GM12892 (cell line): ENCODE measurements at regions not wholly inside any gene's neighbourhood (a gene's known extent, or its start where the extent isn't known, plus 50 kb on each side); places are given as distances from the start of the nearest gene placed in this dataset.
"Not testable (repeated sequence)": the region's sequence is repeated elsewhere in the genome, so short reads cannot be mapped to it uniquely, and the experiment has no call there.

Experiments used
- DNase-seq: peaks from one replicate; pipeline ENCODE4 v3.0.0; 2011; ENCODE audit not compliant: insufficient read length
- FAIRE-seq: peaks from 2 replicates; lab custom pipeline; 2011; peaks lifted over from hg19 to GRCh38; lab: Jason Lieb, UNC
- POLR2A ChIP-seq: IDR thresholded peaks from 2 replicates; pipeline ENCODE4 v1.6.1; 2011; ENCODE audit warnings: low read depth, low read length, control low read depth
- POLR2AphosphoS5 ChIP-seq: IDR thresholded peaks from 2 replicates; pipeline ENCODE4 v1.6.1; 2011; ENCODE audit warnings: low read depth, low read length, control low read depth
- TAF1 ChIP-seq: IDR thresholded peaks from 2 replicates; pipeline ENCODE4 v1.6.1; 2011; ENCODE audit warnings: low read depth, mild to moderate bottlenecking, control low read depth, low read length, borderline replicate concordance

DNA sequence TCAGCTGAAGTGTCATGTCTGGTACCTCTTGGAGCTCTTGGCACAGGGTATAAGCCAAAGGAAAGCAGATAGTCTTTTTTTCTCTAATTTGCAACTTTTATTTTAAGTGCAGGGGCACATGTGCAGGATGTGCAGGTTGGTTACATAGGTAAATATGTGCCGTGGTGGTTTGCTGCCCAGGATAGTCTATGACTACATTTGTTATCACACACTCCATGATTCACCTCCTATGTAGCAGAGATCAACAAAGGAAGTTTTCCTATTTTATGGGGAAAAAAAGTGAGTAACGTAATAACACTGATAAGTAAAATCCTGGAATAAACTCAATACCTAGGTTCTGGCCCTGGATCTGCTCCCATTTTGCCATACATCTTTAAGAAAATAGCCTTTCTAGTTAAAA is 234.6 kb downstream of the CAAP1 start:
- TF ChIP-seq TAF1 (no peak), POLR2AphosphoS5 (no peak), POLR2A (no peak)
- no peak for FAIRE-seq
- DNase-seq, result no peak

DNA sequence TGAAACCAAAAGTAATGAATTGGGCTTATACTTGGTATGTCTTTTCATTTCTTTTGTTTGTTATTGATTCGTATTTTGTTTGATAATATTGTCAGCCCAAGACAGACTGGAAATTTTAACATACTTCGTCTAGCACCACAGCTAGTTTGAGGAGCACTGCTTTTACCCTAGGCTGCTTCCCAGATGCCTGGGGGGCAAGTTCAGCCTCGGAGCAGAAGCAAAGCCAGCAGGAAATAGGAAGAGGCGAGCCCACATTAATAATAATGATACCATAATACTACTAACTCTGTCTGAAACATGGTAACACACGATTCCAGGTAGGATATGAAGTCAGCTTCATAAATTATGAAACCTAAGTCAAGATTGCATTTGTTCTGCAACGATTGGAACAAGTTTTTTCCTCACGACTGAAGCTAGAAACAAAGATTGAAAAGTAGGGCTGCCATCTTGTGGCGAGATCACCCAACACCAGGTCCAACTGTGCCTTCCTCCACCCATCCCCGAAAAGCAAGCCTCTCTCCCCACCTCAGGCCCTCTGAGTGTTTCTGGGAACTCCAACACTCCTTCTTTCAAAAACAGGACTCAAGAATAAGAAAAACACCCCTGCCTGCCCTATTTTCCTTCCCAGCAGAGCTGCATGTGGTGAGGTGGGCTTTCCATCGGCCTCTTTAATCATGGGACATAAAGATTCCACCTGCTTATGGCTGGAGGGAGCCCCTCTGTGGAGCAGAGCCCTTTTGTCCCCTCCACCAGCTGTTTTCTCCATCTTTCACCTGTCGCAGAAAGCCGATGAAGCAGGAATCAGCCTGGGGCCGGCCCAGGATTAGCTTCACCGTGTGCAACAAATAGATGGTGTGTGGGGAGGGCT is 236.4 kb downstream of the CAAP1 start:
- FAIRE-seq (peak; percentile 70), DNase-seq (no peak)
- no peak for TF ChIP-seq POLR2AphosphoS5
- no peak for TF ChIP-seq POLR2A
- no peak for TF ChIP-seq TAF1

DNA sequence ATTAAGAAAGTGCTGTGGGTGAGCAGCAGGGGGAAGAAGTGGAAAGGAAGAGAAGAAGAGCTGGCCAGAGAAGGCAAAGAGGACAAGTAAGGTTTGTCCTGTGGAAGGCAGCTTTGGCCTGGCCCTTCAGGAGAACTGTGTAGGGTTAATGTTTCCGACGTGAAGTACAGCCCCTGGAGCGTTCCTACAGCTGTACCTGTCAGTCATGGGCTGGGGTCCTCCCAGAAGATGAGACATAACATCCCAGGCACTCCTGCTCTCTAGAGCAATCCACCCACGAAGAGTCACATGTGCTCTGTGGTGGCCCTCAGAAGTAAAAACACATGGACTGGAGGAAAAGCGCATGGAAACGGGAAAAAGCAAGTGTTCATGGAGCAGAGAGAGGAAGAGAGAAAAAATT is 237.4 kb downstream of the CAAP1 start:
- TF ChIP-seq POLR2A (no peak), POLR2AphosphoS5 (no peak), TAF1 (no peak)
- FAIRE-seq (no peak), DNase-seq (no peak)

DNA sequence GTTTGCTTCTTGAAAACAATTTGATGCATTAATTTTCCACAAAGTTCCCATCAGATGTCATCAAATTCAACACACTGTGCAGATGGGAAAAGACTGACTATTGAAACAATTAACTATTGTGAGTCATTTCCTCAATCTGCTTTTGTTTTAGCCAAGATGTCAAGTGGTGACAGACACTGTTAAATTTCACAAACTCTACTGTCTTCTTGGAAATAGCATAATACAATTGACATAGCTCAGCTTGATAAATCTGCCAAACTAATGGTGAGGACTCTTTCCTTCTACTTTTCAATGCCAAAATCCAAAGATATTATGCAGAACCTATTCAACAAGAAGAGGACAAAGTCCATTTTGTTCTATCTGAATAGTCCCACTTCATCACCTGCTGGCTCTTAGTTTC is 242.3 kb downstream of the CAAP1 start:
- TF ChIP-seq TAF1 (no peak), POLR2A (no peak), POLR2AphosphoS5 (no peak)
- FAIRE-seq, result no peak
- DNase-seq, result no peak

DNA sequence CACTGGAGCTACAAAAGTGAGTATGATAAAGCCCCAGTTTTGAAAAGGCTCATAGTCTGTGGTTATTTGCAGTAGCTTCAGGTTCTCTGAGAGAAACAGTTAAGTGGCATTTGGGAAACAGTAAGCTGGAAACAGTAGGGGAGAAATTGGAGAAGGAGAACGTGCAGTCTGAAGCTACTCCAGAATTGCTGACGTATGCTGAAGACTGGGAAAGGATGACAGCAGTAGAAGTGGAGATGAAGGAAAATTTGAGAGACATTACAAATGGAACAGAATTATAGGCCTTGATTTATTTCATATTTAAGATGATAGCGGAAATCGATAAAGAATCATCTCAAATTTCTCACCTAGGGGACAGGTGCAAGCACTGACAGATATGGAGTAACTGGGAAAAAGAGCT is 248.8 kb downstream of the CAAP1 start:
- FAIRE-seq (no peak), DNase-seq (no peak)
- no peak for TF ChIP-seq POLR2A
- no peak for TF ChIP-seq POLR2AphosphoS5
- TF ChIP-seq TAF1, result no peak

DNA sequence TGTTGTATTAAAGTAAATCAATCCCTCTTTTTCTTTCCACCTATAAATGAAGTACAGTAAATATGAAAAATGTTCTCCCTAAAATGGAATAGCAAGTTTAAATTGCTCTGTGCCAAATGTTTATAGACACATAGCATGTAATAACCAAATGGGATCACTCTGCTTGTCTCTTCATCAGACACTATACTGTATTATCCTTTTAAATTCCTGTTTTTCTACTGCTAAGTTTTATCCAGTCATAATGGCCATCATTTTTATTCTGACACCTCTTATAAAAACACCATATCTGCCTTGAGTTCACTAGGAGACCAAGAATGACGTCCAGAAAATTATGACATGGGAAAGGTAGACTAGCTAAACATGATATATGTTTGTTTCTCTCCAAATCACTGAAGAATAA is 252.8 kb downstream of the CAAP1 start:
- no peak for DNase-seq
- FAIRE-seq, result no peak
- no peak for TF ChIP-seq POLR2A
- no peak for TF ChIP-seq POLR2AphosphoS5
- TF ChIP-seq TAF1, result no peak

DNA sequence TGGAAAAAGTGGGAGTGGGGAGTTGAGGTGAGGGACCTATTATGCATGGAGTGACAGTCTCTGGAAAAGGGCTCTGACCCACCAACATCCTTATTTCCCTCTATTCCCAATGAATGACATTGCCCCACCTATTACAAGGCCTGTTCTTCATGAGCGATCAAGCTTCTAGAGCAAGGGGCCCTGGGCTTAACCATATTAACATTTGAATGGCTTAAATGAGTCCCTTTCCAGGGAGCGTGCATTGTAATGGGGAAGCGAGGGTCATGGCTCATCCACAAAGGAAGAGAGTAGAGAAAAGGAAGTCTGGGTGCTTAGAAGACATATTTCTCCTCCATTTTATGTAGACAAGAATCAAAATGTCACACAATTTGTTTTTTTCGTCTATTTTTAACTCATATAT is 255.5 kb downstream of the CAAP1 start:
- FAIRE-seq (no peak), DNase-seq (no peak)
- TF ChIP-seq POLR2AphosphoS5, result no peak
- no peak for TF ChIP-seq POLR2A
- no peak for TF ChIP-seq TAF1

DNA sequence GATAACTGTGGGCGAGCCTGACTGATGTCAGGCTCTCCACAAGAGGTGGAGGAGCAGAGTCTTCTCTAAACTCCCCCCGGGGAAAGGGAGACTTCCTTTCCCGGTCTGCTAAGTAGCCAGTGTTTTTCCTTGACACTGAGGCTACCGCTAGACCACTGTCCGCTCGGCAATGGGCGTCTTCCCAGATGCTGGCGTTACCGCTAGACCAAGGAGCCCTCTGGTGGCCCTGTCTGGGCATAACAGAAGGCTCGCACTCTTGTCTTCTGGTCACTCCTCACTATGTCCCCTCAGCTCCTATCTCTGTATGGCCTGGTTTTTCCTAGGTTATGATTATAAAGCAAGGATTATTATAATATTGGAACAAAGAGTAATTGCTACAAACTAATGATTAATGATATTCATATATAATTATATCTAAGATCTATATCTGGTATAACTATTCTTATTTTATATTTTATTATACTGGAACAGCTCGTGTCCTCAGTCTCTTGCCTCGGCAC is 278.7 kb downstream of the CAAP1 start:
- not testable (repeated sequence) for DNase-seq, FAIRE-seq

DNA sequence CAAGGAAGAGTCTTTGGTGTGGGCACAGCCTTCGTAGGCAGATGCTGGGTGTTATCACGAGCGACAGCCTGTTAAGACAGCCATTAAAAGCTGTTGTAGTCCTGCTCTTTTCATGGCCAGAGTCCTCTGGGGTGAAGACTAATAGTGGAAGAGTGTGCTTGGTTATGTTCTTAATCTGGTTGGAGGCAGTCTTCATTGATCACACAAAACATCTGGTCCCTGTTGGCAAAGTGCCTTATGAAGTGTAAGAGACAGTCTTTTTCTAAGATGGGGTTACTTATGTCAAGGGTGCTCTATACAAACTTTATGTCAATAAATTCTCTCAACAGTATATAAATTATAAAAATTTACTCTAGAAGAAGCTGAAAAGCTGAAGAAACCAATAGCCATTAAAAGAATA is 280.4 kb downstream of the CAAP1 start:
- FAIRE-seq, result no peak
- DNase-seq, result no peak
- no peak for TF ChIP-seq TAF1
- no peak for TF ChIP-seq POLR2AphosphoS5
- no peak for TF ChIP-seq POLR2A

DNA sequence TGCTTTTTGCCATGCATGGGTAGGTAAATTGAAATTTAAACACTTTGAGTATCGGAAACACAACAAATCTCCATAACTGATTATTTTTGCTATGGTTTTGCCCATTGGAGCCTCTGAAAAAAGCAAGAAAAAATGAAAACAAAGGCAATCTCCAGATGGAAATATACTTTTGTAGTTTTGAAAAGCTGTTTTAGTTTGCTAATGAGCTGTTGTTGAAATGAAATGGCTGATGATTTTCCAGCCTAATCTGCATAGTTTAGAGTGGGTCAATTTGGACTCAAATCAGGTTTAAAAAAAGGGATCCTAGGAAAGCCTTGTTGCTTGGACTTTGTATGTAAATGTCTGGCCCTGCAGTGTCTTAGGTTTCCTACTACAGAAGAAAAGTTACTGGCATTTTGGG is 285.8 kb downstream of the CAAP1 start:
- TF ChIP-seq POLR2AphosphoS5 (no peak), POLR2A (no peak), TAF1 (no peak)
- DNase-seq, result no peak
- FAIRE-seq, result no peak

DNA sequence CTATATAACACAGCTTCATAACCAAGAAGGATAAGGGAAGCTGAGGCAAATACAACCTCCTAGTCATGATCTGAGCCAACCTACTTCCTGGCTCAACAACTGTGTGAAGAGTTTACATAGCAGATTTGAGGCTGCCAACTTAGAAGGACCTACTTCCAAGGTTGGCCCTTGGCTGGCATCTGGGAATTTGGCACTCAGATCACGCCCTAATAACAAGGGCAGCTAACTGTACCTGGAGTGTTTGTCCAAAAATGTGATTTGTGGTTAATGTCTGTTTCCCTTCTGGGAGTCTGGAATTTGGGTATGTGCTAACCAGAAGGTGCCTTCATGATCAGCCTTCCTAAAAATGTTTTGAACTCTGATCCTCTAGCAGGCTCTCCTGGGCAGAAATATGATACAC is 287.2 kb downstream of the CAAP1 start:
- no peak for FAIRE-seq
- no peak for TF ChIP-seq TAF1
- no peak for TF ChIP-seq POLR2AphosphoS5
- TF ChIP-seq POLR2A, result no peak
- no peak for DNase-seq

DNA sequence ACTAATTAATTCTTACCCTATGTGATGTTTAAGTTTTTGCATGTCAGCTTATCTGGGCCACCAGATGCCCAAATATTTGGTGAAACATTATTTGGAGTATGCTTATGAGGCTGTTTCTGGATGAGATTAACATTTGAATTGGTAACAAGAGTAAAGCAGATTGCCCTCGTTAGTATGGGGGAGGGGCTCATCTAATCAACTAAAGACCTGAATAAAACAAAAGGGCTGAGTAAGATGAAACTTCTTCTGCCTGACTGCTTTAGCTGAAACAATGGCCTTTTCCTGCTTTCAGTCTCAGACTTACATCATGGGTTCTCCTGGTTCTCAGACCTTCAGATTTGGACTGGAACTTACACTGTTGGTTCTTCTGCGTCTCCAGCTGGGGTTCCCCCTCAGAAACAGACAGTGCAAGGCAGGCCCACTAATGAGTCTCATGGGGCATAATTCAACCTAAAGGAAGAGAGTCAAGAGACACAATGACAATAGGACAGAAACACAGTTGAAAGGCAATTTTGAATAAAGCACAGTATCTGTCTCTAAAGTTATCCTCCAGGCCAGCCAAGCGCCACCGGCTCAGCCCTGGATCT is 288.4 kb downstream of the CAAP1 start:
- DNase-seq (no peak), FAIRE-seq (no peak)
- no peak for TF ChIP-seq POLR2AphosphoS5
- no peak for TF ChIP-seq TAF1
- TF ChIP-seq POLR2A, result no peak
